Brain microvascular endothelial cell (primary cell): ENCODE measurements at regions not wholly inside any gene's neighbourhood (a gene's known extent, or its start where the extent isn't known, plus 50 kb on each side); places are given as distances from the start of the nearest gene placed in this dataset.

Source experiments
- DNase-seq: peaks from one replicate; pipeline ENCODE4 v3.0.0-alpha.2; 2020
- H3K27ac ChIP-seq: fragments of 250-450 bp; sonication (Bioruptor Pico); 2 replicates; pipeline ENCODE4 v1.5.1; 2020; ENCODE audit warnings: mild to moderate bottlenecking, moderate library complexity
- H3K27me3 ChIP-seq: fragments of 250-450 bp; sonication (Bioruptor Pico); replicated peaks from 2 replicates; pipeline ENCODE4 v1.5.1; 2020; ENCODE audit warnings: mild to moderate bottlenecking
- H3K36me3 ChIP-seq: fragments of 250-450 bp; sonication (Bioruptor Pico); replicated peaks from 2 replicates; pipeline ENCODE4 v1.5.1; 2020; ENCODE audit warnings: mild to moderate bottlenecking
- H3K4me3 ChIP-seq: 2 replicates; pipeline ENCODE4 v1.5.1; 2011; ENCODE audit warnings: low read depth, mild to moderate bottlenecking, control low read depth, low read length, moderate library complexity
- in situ Hi-C: cut with HindIII; loops from 2 replicates; pipeline ENCODE4 v1.10.0; 2017; ENCODE audit warnings: low sequenced_read_pairs, low pct_ligation_motif_present
- TF ChIP-seq, protein P1 (sequence below): IDR thresholded peaks from 2 replicates; pipeline ENCODE4 v1.5.1; 2011; ENCODE audit warnings: low read depth, mild to moderate bottlenecking, moderate library complexity, low read length, control low read depth, inconsistent platforms; ENCODE audit errors: missing control alignments

DNA sequence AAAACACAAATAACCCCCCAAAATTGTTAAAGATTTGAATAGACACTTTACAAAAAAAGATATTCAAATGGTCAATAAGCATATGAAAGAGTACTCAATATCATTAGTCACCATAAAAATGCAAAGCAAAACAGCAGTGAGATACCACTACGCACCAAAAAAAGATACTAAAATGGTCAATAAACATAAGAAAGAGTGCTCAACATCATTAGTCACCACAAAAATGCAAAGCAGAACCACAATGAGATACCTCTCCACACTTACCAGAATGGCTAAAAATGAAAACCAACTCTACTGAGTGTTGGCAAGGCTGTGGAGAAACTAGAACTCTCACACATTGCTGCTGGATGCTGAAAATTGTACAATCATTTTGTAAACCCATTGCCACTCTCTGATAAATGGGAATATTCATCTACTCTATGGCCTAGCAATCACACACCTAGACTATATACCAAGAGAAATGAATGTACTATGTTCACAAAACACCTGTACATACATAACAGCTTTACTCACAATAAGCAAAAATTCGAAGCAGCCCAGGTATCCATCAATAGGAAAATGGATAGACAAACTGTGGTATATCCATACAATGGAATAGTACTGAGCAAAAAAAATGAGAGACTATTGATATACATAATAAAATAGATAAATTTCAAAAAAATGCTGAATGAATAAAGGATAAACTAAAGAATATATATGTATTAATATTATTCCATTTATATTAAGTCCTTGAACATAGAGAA is 205.0 kb upstream of the DAPK1 start:
- Histone ChIP-seq H3K27ac (no peak overlapping the region), H3K27me3 (no peaks in the 10 kb centered on the region), H3K36me3 (no peaks in the 10 kb centered on the region), H3K4me3 (no peak overlapping the region)
- TF ChIP-seq, protein P1, sequence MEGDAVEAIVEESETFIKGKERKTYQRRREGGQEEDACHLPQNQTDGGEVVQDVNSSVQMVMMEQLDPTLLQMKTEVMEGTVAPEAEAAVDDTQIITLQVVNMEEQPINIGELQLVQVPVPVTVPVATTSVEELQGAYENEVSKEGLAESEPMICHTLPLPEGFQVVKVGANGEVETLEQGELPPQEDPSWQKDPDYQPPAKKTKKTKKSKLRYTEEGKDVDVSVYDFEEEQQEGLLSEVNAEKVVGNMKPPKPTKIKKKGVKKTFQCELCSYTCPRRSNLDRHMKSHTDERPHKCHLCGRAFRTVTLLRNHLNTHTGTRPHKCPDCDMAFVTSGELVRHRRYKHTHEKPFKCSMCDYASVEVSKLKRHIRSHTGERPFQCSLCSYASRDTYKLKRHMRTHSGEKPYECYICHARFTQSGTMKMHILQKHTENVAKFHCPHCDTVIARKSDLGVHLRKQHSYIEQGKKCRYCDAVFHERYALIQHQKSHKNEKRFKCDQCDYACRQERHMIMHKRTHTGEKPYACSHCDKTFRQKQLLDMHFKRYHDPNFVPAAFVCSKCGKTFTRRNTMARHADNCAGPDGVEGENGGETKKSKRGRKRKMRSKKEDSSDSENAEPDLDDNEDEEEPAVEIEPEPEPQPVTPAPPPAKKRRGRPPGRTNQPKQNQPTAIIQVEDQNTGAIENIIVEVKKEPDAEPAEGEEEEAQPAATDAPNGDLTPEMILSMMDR = no peak
- peak; percentile 73 for DNase-seq
- in situ Hi-C loops = no loop called here

- Histone ChIP-seq H3K4me3 (no peak overlapping the region), H3K27me3 (no peaks in the 10 kb centered on the region), H3K36me3 (no peaks in the 10 kb centered on the region), H3K27ac (no peak overlapping the region)
- no peak for DNase-seq
- TF ChIP-seq, protein P1 = no peak
- in situ Hi-C loops = no loop called here
Observed at GRCh38 chr9:87294126-87294525, 203.5 kb upstream of the DAPK1 start.

DNA sequence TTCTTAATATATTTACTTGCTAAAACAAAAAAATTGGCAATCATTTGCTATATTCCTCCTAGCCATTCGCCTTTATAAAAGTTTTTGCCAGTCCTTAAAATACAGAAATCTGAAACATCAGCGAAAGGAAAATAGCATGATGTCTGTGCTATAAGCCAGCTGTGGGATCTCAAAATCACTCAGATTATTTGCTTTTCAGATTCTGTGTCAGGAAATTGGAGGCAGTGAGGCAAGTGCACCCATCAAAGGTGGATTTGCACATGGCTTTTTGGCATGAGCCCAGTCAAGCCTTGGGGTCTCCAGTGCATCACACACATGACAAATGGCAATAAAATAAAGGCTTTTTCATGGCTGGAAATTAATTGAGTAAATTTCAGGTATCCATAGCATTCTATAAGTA is 196.8 kb upstream of the DAPK1 start:
- TF ChIP-seq, protein P1 = no peak
- no peak overlapping the region for H3K27ac ChIP-seq
- H3K4me3 ChIP-seq = no peak overlapping the region
- DNase-seq = no peak
- in situ Hi-C loops = no loop called here
- H3K36me3 ChIP-seq = no peaks in the 10 kb centered on the region
- H3K27me3 ChIP-seq = no peaks in the 10 kb centered on the region

GRCh38 chr9:87301371-87301770 is 196.3 kb upstream of the DAPK1 start:
- Histone ChIP-seq H3K36me3 (no peaks in the 10 kb centered on the region), H3K27me3 (no peaks in the 10 kb centered on the region), H3K4me3 (no peak overlapping the region), H3K27ac (no peak overlapping the region)
- TF ChIP-seq, protein P1 = no peak
- in situ Hi-C loops = no loop called here
- DNase-seq = no peak

DNA sequence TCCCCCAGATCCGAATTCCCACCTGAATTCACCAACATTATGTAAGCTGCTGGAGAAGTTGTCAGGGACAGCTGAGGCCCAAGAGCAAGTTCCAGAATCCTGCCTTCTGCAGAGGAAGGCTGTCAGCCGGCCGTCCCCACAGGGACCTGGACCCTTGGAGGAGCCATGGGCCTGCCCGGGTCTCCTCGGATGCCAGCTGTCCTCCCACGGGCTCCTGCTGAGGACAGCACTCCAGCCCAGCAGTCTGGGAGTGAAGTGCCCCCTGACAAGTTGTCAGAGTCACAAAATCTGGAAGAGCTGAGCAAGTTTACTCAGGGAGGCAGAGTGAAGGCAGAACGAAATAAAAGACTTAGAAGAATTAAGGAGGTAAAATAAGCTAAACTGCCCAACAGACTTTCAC is 192.5 kb upstream of the DAPK1 start:
- DNase-seq = no peak
- TF ChIP-seq, protein P1 = no peak
- H3K36me3 ChIP-seq = no peaks in the 10 kb centered on the region
- no peak overlapping the region for H3K4me3 ChIP-seq
- H3K27me3 ChIP-seq = no peaks in the 10 kb centered on the region
- H3K27ac ChIP-seq = no peak overlapping the region
- in situ Hi-C loops = no loop called here

GRCh38 chr9:87306006-87306405 is 191.7 kb upstream of the DAPK1 start:
- no peak for DNase-seq
- Histone ChIP-seq H3K27ac (no peak overlapping the region), H3K4me3 (no peak overlapping the region), H3K36me3 (no peaks in the 10 kb centered on the region), H3K27me3 (no peaks in the 10 kb centered on the region)
- TF ChIP-seq, protein P1 = no peak
- in situ Hi-C loops = no loop called here
